ENCODE measurements at regions not wholly inside any gene's neighbourhood (a gene's known extent, or its start where the extent isn't known, plus 50 kb on each side); places are given as distances from the start of the nearest gene placed in this dataset.

DNA sequence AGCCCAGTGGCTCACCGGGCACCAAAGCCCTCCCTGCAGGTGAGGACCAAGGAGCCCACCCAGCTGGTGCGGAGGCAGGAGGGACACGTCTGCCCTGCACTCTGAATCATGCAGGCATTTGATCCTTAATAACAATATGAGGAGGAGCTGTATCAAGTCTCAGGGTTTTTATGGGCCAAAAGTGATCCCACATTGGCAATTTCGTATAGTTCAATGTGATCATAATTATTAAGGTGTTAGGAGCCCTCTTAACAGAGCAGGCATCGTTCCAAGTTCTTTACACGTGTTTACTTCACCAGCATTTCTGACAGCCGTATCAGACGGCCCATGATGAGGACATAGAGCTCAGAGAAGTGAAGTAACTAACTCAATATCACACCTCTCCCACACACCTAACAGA is 91.9 kb upstream of the PRR5 start:
- no peak for DNase-seq

DNA sequence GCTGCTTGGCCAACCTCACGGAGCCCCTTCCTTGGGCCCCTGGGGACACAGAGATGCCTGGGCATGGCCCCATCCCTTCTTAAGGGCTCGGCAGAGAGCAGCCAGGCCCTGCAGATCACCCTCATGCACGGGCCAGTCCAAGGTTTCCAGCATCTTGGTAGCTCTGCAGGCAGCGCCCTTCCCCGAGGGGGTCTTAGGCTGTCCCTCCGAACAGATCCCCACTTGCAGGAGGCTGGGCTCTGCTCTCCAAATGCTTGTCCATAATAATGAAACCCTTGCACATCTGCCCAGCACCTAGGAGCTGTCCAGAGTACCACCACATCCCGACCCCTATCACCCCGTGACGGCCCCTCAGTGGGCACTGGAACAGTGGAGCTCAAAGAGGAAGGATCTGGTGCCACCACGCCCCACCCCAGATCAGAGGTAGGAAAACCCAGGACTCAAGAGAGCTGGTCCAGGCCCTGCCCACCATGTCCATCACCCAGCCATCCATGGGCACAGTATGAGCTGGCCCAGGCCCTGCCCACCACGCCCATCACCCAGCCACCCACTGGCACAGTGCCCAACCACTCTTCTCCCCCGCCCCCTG is 92.5 kb upstream of the PRR5 start:
- no peak for DNase-seq

DNA sequence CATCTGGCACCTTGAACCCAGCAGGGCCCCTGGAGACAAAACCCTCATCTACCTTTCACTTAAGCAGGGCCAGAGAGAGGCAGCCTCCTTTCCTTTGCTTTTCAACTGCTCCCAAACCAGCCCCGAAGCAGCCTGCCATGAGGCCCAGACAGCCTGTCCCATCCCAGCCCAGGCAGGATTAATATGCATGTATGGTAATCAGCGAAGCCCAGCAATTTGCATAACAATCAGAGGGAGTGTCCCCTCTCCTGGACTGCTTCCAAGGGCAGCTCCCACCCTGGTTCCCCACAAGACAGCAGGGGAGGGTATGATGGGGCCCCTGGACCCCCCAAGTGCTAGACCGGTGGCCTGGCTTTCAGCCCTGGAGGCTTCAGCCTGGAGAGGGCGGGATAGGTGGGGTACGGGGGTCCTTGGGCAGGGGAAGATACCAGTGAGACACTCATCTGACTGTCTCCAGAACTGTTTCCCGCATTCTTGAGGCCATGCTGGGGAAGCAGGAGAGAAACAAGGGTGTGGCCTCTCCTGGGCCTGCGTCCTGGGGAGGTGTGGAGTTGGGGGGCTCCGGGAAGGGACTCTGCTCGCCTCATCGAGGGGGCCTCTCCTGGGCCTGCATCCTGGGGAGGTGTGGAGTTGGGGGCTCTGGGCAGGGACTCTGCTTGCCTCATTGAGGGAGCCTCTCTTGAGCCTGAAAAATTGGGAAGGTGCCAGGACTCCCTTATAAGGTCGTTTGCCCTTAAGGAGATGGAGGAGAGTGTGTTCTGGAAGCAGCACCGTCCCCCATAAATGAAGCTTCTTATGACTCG is 93.2 kb upstream of the PRR5 start:
- peak; percentile 54 for DNase-seq

DNA sequence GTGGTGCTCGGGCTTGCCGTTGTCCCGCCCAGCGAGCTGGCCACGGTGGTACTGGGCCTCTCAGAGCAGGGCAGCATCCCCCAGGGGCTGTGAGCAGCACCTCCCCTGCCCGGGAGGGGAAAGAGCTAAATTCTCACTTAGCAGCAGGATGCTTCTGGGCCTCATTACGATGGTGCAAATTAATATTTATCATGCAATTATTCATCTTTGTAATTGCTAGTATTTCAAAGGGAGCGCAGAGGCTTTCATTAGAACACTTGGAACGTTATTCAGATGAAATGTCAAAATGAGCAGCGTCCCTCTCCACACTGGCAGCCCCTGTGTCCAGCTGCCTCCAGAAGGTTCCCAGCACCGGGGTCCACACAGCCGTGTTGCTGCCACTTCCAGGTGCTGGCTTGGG is 95.9 kb upstream of the PRR5 start:
- no peak for DNase-seq

DNA sequence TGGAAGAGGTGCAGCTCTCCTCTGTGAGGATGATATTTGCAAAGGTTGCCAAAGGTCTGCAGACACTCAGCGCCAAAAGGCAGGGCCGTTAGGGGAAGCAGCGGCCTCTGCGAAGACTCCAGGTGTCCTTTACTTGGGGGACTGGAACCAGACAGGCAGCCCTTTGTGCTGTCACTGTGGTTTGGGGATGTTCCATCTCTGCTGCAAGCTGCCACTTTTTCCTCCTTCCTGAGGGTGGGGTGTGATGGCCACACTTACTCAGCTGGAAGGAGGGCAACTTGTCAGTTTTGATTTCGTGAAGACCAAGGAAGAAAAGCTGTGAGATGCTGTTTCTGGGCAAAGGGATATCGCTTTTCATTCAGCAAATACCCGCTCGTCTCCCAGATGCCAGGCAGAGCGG is 96.5 kb upstream of the PRR5 start:
- DNase-seq, result no peak

DNA sequence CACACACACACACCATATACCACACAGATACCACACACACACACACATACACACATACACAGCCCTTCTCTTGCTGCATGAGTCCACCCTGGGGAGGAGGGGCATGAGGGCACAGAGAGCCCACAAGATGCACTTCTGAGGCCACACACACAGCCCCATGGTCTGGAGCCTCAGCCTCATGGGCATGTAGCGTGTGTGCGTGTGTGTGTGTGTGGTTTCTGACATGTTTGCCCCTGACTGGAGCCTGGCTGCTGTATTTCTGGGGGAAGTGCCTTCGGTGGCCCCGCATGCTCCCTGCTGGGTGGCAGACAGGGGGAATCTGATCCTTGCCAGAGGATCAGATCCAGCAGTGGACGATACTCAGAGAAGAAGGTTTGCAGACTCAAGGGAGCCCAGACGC is 97.0 kb upstream of the PRR5 start:
- no peak for DNase-seq

DNA sequence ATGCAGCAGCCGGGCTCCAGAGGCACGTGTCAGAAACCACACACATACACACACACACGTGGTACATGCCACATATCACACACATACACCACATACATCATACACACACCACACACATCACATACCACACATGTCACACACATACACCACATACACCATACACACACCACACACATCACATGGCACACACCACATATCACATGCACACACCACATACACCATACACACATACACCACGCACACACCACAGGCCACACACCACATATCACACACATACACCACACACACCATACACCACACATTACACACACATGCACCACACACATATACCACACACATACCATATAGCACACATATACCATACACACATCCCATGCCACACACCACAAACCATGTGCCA is 97.5 kb upstream of the PRR5 start:
- no peak for DNase-seq

DNA sequence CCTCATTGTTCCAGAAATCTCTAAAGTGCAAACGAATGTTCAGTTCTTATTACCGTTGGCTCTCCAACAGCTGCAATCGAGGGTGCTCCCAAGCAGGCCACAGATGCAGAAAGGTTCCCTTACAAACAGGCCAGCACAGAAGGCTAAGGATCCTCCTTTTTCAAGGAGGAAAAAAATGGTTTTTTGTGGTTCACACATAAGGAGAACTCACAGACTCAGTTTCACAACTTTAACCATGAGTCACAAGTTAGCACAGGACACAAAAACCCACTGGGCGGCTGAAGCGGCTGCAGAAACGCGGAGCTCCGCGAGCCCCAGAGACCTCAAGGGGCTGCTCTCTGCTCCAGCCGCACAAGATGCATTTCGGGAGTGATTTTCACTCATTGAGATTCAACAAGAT is 98.2 kb upstream of the PRR5 start:
- DNase-seq, result no peak

DNA sequence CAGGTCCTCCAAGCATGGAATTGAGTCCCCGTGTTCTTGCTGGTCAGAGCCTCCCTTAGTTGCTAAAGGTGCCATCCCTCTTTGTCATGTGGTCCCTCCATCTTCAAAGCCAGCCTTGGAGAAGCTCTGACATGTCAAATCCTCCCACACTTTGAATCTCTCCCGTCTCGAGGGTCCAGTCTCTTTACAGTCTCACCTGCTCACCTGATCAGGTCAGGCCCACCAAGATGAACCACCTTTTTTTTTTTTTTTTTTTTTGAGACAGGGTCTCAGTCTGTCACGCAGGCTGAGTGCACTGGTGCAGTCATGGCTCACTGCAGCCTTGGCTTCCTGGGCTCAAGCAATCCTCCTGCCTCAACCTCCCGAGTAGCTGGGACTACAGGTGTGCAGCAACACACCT is 100.3 kb upstream of the PRR5 start:
- DNase-seq, result no peak

DNA sequence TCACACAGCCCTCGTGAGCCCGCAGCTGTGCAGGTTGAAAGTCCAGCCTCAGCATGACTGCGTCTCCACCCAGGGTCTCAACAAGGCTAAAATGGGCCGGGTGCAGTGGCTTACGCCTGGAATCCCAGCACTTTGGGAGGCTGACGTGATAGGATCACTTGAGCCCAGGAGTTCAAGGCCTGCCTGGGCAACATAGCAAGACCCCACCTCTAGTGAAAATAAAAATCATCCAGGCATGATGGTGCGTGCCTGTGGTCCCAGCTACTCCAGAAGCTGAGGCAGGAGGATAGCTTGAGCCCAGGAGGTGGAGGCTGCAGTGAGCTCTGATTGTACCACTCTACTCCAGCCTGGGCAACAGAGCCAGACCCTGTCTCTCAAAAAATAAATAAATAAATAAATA is 100.8 kb upstream of the PRR5 start:
- no peak for DNase-seq

DNA sequence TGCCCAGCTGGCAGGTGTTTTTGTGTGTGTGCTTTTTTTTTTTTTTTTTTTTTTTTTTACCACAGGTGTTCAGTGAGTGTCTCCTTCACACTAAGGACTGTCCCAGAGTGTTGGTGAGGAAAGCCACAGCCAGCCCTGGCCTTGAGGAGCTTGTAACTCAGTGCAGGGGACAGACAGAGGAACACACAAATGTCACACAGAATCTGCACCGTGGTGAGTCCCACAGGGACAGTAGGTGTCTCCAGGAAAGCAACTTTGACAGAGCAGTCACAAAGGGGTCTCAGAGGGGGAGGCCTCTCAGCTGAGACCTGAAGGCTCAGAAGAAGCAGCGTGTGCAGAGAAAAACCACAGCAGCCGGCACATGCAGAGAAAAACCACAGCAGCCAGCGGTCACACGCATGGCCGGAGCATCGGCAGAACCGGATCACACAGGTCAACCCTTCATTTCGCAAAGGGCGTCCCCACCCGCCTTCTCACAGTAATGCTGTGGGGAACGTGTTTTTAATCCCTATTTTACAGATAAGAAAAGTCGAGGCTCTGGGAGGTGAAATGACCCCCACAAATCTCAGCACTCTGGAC is 101.7 kb upstream of the PRR5 start:
- DNase-seq, result no peak

DNA sequence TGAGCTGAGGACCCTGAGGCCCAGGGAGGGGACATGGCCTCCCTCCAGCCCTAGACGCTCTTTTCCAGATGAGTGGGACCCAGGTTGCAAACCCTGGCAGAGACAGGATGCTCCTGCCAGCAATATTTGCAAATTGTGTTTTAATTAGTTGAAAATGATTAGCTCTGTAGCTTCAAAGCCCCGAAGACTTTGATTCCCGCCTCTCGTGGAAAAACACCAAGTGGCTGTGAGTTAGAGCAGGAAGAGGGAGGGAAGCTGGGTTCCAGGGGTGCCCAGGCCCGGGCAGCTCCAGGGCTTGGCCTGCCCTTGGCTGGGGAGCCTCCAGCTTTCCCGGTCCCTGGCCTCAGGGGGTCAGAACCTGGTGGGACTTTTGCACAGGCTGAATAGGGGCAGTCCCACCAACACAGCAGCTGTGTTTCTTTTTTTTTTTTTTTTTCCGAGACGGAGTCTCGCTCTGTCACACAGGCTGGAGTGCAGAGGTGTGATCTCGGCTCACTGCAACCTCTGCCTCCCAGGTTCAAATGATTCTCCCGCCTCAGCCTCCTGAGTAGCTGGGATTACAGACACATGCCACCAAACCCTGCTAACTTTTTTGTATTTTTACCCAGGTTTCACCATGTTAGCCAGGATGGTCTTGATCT is 101.6 kb upstream of the RTL6 start:
- no peak for DNase-seq

DNA sequence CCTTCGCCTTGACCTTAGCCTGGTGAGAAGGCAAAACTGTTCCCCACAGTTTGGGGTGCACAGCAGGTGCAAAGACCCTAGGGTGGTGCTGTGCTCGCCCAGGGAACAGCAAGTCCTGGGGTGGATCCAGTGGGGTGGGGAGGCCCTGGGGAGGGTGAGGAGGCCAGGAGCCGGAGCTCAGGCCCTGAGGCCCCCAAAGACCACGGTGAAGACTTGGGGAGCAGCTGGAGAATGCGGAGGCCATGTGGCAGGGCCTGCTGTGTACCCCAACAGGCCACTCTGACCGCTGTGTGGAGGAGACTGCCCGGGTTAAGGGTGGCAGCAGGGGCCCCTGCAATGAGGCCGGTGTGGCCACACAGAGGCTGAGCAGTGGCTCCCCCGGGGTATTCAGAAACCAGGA is 101.1 kb upstream of the RTL6 start:
- no peak for DNase-seq

DNA sequence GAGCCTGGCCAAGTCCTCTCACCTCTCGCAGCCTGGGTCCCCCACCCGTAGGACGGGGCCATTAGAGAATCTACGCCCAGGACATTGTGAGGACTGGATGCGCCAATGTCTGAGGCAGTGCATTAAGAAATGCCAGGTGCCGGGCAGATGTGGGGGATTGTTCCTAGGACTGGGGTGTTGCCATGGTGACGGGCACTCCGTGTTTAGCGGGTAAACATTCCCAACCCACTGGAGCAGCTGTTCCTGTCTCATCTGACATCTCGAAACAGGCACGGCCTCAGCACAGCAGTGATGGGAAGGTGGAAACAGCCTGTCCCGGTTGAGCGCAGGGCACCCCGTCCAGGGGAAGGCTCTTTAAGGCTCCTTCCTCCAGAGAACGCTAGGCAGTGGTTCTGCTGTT is 99.6 kb upstream of the RTL6 start:
- DNase-seq, result peak; percentile 99

DNA sequence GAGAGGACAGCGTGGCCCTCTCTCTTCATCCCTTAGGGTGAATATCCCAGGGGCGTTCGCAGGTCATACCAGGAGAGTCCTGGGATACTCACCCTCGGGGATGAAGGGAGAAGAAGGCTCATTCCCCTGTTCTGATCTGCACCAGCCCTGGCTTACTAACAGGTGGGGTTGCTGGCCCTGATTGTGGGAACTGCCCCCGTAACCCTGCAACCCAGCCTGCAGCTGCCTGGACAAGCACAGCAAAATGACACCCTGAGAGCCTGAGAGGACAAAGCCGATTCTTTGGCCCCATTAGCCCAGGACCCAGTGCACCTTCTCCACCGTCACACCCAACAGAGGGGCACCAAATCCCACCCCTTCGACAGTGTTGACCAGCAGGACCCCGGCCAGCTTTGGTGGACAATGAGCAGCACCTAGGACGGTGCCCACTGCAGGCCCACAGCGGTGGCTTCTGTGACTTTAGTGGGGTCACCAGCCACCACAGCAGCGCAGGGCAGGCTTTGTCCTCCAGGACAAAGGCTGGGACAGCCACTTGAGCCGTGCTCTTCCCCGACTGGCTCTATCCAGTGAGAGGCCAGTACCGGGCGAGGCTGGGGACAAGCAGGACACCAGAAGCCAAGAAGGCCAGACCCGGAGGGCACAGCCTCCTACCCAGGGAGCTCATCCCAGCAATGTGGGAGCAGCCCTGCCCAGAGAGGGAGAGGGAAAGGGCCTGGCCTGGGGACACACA is 98.5 kb upstream of the RTL6 start:
- peak; percentile 65 for DNase-seq

DNA sequence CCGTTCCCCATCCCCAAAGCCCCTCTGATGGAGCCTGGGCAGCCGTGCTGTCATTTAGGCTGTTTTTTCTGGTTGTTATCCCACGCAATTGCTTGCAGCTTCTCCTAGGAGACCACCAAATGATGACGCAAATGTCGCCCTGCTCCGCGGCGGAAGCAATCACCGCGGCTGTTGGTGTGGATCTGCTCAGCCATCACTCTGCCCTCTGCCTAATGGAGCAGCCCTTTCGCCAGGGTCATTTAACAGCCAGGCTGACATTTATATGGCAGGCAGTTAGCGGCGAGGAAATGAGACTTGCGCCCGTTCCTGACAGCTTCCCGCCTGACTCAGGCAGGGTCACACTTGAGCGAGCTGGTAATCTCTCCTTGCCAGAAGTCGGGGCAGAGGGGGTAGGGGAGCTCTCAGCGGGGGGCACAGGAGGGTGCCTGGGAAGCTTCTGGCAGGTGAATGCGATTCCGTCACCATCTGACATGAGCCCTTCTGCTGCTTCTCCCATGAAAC is 97.9 kb upstream of the RTL6 start:
- DNase-seq, result peak; percentile 91

DNA sequence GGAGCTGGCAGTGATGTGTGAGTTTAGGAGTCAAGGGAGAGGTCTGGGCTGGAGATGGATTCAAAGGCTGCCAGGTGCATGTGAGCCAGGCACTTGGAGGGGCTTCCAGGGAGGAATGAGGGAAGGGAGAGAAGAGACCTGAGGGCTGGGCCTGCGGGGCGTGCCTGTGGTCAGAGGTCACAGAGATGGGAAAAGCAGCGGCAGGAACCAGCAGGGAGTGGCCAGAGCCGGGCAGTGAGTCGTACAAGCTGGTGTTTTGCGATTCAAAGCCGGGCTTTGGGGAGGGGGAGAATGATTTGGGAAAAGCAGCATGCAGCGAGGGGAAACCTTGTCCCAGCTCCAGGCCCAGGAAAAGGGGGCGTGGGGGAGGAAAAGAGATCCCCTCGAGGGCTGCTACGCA is 96.9 kb upstream of the RTL6 start:
- no peak for DNase-seq

DNA sequence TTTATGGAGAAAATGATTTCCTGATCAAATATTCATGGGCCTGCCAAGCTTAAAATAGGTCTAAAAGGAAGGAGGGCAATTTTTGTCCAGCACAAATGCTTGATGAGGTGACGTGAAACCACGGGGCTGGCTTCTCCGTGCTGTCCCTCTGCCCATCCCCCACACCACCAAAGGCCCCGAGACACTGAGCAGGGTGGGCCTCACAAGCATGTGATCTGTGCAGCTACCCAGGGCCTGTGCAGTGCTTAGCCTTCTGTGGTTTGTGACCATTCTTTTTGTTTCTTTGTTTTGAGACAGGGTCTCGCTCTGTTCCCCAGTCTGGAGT is 94.8 kb upstream of the RTL6 start:
- no peak for DNase-seq

DNA sequence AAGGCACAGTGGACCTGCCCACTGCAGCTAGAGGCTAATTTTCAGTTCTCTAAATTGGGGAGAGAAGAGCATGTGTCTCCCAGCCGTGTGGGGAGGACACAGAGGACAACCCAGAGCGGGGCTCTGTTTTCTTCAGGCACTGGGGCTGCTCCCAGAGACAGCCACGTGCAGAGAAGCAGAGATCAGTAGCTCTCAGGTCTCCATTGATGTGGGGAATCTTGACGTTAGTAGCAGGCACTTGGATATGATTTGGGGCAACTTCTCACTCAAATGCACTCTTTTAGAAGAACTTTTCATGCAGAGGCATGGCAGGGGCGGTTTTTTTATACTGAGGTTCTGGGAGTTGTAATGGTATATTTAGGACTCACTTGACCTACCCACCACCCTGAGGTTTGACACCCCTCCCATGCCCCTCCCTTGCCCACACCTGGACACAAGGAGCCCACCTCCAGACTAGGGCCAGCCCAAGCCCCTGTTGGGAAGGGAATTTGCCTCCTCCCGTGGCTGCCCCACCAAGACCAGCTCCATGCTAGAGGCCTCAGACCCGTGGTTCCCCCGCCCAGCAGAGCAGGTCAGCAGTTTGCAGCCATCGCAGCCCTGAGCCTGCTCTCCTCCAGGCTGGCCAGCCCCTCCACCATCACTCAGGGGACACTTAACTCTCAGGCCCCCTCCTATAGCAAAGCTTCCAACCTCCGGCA is 94.2 kb upstream of the RTL6 start:
- peak; percentile 54 for DNase-seq

DNA sequence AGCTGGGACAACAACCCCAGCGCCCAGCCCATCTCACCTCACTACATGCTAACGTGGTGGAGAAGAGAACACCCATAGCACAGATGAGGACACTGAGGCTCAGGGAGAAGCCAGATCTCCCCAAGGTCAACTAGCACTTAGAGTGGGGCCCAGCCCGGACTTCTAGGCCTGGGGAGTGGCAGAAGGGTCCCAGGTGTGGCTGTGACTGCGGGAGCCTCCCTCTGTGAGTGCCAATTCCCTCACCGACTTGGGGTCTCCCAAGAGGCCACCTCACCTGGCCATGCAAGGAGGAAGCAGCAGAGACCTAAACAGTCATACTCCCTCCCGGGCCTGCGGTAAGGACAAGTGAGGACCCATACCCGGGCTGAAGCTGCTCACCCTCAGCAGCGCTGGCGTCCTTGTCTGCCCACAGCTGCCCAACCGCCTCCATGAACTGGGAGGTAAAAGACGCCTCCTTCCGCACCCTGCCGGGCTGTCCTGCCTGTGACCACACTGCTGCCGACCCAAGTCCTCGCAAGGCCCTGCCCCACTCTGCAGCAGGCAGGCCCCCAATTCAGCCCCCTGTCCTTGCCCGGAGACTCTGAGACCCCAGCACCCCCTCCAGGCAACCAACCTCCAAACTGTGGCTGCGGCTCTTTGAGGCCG is 93.2 kb upstream of the RTL6 start:
- no peak for DNase-seq

DNA sequence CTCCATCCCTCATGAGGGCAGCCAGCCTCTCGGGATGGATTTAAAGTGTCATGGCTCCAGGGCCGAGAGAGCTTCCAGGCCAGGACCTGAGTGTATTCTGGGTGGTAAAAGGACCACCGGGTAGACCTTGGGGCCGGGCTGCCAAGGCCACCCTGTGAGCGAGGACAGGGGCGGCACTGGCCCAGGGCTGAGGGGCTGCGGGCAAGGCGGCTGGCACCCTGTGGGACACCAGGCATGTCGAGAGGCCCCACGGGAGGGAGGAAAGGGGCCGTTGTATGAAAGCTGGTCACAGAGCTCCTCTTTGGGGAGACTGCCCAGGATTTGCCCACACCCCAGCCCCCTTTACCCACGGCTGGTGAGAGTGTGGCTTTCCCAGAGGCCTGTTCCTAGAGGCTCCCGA is 92.3 kb upstream of the RTL6 start:
- DNase-seq, result no peak

DNA sequence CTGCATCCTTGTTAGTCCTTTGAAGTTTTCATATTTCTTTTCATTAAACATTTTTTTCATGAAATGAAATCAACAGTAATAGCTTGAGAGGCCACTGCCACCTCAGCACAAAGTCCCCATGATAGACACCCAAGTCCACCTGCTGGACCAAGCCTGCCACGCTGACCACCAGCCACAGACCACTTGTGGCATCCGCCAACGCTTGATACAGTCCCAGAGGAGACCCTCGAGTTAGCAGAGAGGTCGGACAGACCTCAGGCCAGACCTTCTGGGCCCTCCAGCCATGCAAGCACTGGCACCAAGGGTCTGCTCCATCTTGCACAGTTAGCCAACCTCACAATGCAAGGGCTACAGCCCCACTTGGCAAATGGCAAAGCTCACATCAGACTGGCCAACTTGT is 91.8 kb upstream of the RTL6 start:
- DNase-seq, result no peak

Measured in NCI-H2171 (cell line).